Neural cell (in vitro differentiated cells): ENCODE measurements at regions not wholly inside any gene's neighbourhood (a gene's known extent, or its start where the extent isn't known, plus 50 kb on each side); places are given as distances from the start of the nearest gene placed in this dataset.

ENCODE experiments used
- CTCF ChIP-seq: fragments of 450-650 bp; IDR thresholded peaks from 2 replicates; pipeline ENCODE4 v1.5.1; 2014; ENCODE audit warnings: antibody characterized with exemption, mild to moderate bottlenecking, moderate library complexity; ENCODE audit not compliant: poor library complexity, severe bottlenecking
- EP300 ChIP-seq: fragments of 450-650 bp; conservative IDR thresholded peaks from 2 replicates; pipeline ENCODE4 v1.6.1; 2014; ENCODE audit warnings: antibody characterized with exemption, mild to moderate bottlenecking, moderate library complexity; ENCODE audit not compliant: poor library complexity, severe bottlenecking
- EZH2 ChIP-seq: fragments of 200-600, 300-800 bp; shearing (Covaris generic), sonication (generic); IDR thresholded peaks from 2 replicates; pipeline ENCODE4 v1.6.1; 2014; ENCODE audit warnings: antibody characterized with exemption, low read length, borderline replicate concordance, mild to moderate bottlenecking; ENCODE audit not compliant: insufficient read depth, poor library complexity, severe bottlenecking
- MXI1 ChIP-seq: fragments of 450-650 bp; conservative IDR thresholded peaks from 2 replicates; pipeline ENCODE4 v1.6.1; 2014; ENCODE audit warnings: antibody characterized with exemption, mild to moderate bottlenecking; ENCODE audit not compliant: poor library complexity, severe bottlenecking
- POLR2AphosphoS5 ChIP-seq: IDR thresholded peaks from 2 replicates; pipeline ENCODE4 v1.6.1; 2012
- RAD21 ChIP-seq: fragments of 450-650 bp; conservative IDR thresholded peaks from 2 replicates; pipeline ENCODE4 v1.6.1; 2014; ENCODE audit warnings: antibody characterized with exemption, mild to moderate bottlenecking, moderate library complexity
- REST ChIP-seq: IDR thresholded peaks from 2 replicates; pipeline ENCODE4 v1.6.1; 2012; ENCODE audit warnings: borderline replicate concordance
- SMC3 ChIP-seq: fragments of 450-650 bp; conservative IDR thresholded peaks from 2 replicates; pipeline ENCODE4 v1.6.1; 2014; ENCODE audit warnings: antibody characterized with exemption, mild to moderate bottlenecking, moderate library complexity; ENCODE audit not compliant: poor library complexity
- TAF1 ChIP-seq: IDR thresholded peaks from 2 replicates; pipeline ENCODE4 v1.6.1; 2012; ENCODE audit warnings: low read depth

- TF ChIP-seq CTCF, result no peak
- no peak for TF ChIP-seq EZH2
- no peak for TF ChIP-seq EP300
- TF ChIP-seq POLR2AphosphoS5, result no peak
- TF ChIP-seq RAD21, result no peak
- TF ChIP-seq REST, result no peak
- TF ChIP-seq SMC3, result no peak
- TF ChIP-seq TAF1, result no peak
- no peak for TF ChIP-seq MXI1
Measured at GRCh38 chr11:27230192-27230572, 132.8 kb downstream of the CCDC34 start.
